ENCODE measurements at regions not wholly inside any gene's neighbourhood (a gene's known extent, or its start where the extent isn't known, plus 50 kb on each side); places are given as distances from the start of the nearest gene placed in this dataset.

DNA sequence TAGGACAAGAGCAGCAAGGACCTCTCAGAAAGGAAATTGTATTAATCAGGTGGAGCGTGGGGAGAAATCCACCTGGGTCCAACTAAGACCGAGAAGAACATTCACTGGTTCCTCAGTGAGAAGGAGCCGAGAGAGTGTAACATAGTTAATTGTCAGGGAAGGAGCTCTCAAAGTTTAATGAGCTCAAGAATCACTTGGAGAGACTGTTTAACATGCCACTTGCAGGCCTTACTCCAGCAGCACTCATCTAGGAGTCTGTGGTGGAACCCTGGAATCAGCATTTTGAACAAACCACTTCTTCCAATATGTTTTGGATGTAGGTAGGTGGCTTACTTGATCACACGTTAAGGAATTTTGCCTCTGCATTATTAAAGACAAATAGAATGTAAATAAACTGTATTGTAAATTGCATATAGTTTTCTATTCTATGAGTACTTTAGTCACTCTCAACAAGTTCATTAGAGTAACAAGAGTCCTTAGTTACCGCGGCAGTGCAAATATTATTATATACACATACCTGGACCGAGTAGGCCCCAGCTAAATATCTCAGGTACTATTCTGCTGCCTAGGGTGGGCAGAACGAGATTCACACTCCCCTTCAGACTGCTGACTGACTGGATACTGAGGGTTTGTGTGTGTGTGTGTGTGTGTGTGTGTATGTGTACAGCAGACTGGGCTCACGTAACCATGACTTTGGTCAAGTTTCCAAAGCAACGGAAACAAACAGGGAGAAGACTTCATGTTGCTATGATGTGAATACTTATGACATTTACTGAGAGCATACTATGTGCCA is 203.2 kb upstream of the USP24 start:
- no peak for DNase-seq

DNA sequence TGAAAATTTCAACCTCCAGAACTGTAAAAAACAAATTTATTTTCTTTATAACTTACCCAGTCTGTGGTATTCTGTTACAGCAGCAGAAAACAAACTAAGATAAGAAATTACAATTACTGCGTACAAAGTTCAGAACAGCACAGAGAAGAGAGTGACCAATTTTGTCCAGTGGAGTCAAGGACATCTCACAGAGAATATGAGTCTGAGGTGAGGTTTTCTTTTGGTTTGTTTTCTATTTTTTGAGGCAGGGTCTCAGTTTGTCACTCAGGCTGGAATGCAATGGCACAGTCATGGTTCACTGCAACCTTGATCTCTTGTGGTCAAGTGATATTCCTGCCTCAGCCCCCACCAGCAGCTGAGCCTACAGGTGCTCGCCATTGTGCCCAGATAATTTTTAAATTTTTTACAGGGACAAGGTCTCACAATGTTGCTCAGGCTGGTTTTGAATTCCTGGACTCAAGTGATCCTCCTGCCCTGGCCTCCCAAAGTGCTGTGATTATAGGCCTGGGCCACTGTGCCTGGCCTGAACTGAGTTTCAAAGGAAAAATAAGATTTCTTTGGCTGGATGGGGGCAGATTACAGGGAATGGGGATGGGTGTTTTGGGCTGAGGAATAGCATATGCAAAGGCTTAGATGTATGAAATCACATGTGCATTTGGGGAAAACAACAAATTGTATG is 201.1 kb upstream of the USP24 start:
- no peak for DNase-seq

DNA sequence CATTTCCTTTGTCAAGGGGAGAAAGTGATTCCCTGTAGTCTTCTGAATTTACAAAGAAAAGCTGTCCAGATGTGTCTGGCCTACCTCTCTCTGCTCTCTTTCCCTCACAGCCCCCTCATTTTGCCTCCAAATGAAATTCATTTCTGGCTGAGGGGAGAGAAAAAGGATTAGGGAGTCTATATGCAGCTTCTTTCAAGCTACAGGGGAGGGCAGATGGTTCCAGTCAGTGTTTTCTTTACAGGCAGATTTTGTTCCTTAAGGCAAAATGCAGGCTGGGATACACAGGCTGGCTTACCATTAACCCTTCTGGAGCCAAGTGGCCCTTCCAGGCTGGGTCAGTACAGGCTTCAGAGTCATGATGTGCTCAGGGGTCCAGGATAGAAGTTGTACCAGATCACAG is 198.1 kb upstream of the USP24 start:
- DNase-seq, result no peak

DNA sequence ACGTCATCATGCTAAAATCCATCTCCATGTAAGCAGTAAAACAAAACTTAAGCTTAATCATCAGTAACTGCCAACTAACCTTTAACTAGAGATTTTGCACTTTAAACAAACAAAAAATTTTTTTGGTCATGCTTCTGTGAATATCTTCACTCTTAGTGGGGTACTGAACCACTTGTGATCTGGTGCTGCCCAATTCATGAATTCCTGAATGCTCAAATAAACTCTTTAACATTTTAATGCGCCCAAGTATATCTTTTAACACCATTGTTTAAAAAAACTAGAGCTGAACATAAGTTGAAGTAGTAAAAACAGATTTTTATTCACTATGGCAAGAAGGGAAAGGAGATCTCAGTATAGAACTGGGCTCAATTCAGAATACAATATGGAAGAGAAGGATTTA is 196.9 kb upstream of the USP24 start:
- DNase-seq, result no peak

DNA sequence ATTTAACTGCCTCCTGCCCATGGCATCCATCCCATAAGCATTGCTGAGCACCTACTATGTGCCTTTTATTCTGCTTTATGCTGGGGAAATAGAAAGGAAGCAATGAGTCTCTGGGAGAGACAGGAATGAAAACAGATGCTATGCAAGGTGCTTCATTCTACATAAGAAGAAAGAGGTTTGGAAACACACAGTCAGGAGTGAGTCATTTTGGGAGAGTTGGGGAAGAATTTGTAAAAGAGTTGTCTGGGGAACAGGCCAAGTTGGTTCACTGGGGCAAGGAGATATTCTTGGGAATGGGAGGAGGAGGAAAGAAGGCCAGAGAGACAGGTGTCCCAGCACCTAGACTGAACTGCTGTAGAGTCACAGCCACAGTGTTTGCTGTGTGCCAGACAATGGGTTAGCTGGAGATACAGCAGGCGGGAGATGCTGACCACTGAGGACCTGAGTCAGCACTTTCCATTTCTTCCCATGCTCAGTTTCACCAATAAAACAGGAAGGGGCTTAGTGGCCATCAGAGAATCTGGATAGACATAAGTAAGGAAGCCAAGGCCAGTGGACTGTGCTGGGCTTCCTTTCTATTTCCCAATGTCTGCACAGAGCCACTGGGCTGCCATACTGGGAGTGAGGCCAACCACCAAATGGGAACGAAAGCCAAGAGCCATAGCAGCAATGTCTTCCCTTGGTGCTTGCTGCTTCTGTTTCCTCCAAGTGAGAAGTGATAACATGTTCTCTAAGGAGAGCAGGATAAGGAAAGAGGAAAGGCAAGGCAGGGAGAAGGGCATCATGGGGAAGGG is 187.7 kb upstream of the USP24 start:
- DNase-seq, result no peak

DNA sequence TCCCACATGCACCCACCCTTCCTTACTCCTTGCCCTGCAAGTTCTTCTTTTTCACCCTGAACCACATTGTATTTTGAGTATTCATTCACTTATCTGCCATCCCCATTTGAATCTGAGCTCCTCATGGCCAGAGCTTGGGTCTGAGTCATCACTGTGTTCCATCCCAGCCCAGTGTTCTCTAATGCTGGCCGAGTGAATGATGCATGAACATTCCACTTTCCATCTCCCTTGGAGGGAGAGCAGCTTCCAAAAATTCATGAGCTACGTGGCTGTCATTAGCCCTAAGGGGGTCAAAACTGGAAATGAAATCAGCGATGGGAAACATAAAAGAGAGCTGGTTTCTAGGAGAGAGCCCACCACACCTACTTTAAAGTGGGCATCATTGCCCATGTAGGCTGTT is 187.0 kb upstream of the USP24 start:
- DNase-seq, result no peak

DNA sequence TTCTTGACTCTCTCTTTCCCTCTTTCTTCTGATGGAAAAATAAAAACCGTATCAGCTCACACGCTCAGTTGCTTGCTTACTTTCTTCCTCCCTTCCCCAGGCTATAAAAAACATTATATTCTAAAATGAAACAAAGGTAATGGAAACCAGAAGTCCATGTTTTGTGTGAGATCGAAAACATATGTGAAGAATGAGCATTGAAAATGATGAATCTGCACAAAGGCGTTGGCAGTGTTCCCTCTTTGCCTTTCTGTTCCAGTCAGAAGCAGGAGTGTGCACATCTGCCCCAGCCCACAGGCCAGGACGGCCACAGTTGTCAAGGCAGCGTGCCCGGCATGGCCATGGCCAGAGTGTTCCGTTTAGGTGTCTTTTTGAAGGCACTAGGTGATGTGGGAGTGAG is 185.3 kb upstream of the USP24 start:
- no peak for DNase-seq

- DNase-seq, result no peak
Observed at GRCh38 chr1:55399346-55399745, 184.2 kb upstream of the USP24 start.

DNA sequence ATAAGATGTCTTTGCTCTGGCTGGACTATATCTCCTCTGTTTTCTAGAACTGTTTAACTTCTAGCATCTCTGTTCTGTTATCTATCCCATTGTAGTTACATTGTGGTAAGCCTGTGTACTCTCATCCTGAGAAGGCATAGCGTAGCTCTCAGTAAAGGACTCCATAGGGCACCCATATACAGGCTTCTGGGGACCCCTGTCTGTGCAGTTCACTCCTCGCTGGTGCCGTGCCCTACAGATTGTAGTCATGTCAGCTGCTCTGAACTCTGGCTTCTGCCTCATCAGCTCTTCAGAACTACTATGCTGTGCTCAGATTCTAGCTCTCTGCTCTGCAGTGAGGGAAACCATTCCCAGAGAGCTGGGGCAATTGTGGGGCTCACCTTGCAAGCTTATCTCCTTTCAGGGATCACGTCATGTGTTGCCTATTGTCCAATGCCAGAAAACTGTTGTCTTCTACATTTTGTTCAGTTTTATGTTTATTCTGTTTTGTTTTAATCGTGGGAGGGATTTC is 181.3 kb upstream of the USP24 start:
- DNase-seq, result no peak

DNA sequence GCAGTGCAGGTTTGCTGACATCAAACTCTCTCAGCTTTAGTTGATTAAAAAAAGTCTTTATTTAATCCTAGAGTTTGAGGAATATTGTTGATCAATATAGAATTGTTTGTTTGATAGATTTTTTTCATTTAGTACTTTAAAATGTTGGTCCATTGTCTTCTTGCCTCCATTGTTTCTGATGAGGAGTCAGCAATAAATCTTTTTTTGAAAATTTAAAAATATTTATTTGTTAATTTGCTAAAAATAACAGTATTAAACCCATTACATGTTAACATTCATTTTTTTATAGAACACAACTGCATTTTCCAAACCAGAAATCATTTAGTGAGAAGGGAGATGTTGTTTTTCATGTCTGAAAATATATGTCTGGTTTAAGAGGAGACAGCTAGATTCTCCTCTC is 173.8 kb upstream of the USP24 start:
- no peak for DNase-seq

- DNase-seq, result no peak
Observed at GRCh38 chr1:55387145-55387544, 172.0 kb upstream of the USP24 start.

- DNase-seq, result no peak
Observed at GRCh38 chr1:55386456-55386855, 171.3 kb upstream of the USP24 start.

DNA sequence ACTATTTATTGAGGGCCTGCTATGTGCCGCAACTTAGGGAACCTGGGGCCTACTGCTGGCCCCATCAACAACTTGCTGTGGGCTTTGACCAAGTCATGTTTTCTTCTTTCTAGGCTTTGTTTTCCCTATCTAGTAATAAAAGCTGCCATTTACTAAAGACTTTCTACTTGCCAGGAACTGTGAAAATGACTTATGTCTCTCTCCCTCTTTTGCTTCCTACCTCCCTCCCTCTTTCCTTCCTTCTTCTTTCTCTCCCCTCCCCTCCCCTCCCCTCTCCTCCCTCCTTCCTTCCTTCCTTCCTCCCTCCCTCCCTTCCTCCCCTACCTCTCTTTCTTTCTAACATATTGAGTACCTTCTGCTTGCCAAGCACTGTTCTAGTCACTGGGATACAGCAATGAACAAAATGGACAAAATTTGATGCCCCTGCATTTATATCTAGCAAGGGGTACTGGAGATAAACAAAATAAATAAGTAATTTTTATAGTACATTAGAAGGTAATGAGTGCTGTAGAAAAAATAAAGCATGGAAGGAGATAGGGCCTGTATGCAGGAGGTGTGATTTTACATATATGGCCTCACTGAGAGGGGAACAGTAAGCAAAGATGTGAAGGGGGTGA is 170.3 kb upstream of the USP24 start:
- DNase-seq, result no peak

DNA sequence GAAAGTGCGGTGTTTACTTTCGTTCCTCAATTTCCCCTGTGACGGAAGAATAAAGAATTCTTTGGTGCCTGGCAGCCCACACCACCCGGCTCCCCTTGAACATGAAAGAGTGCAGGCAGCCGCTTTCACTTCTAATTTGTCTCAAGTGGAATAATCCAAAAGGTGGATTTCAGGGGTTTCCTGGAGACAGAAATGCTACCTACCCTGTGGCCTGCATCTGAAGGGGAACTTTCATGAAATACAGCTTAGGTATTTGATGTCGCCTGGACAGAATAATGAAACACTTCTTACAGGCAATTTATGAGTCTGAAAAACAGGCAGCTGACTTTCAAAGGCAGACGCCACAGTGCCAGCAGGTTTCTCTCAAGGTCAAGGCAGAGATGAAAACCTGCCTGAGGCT is 169.5 kb upstream of the USP24 start:
- DNase-seq, result no peak

- DNase-seq, result no peak
Observed at GRCh38 chr1:55382806-55383305, 167.7 kb upstream of the USP24 start.

GRCh38 chr1:55381983-55382382 is 166.8 kb upstream of the USP24 start:
- DNase-seq, result no peak

- DNase-seq, result no peak
Observed at GRCh38 chr1:55381491-55381890, 166.3 kb upstream of the USP24 start.

- no peak for DNase-seq
Observed at GRCh38 chr1:55380355-55380970, 165.3 kb upstream of the USP24 start.

DNA sequence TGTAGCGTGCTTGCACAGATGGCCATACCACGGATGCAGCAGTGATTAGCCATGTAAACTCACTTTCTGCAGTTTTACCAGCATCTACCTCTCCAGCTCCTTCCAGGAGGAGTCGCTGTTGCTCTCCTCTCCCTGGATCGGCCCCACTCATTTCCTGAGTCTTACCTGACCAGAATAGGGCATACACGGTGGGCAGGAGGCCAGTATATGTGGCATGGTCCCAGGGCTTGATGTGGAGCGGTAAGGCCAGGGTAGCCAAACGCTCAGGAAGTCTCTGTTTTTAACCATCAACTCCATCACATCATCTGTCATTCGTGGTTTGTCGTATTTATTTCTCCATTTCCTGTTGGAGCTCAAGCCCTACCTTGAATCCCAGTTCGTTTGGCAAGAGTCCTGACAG is 163.4 kb upstream of the USP24 start:
- DNase-seq, result peak; percentile 83

DNA sequence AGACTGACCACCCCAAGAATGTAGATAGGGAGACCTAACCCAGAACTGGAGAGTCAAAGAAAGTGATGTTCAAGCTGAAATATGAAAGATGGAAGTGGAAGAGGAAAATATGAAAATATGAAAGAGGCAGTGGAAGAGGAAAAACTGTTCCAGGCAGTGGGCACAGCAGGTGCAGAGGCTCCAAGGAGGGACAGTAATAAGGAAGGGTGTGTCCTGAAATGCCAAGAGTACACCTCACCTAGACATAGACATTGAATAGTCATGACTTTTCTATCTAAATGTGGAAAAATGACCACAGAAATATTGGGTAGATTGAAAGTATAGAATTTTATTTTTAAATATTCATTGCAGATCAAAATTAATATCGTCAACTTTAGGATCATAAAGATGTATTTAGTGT is 161.7 kb upstream of the USP24 start:
- no peak for DNase-seq

DNA sequence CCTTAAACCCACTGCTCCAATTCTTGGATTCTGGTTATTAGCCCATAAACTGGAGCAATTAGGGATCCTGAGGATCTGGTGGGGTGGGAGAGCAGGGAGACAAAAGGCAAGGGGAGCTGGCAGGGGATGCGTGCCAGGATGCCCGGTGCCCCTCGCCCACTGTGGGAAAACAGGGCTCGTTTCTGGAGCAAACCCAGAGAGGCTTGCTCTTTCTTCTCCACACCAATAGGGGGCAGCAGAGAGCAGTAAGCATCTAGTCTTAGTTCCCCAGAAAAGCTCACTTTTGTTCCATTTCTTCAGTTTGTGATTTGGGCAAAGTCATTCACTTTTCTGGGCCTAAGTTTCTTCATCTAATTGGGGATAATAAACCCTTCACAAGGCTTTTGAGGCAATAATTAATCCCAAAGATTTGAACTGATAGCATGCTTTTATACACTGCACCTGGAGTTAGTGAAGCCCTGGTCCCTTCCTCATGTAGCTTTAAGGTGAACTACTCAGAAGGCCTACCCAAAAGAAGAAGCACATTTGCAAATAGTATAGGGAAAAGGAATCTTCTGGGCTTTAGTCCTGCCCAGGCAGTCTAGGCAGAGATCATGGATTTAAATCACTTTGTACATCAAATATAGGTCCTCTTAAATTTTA is 160.6 kb upstream of the USP24 start:
- DNase-seq, result no peak
